ENCODE measurements at regions not wholly inside any gene's neighbourhood (a gene's known extent, or its start where the extent isn't known, plus 50 kb on each side); places are given as distances from the start of the nearest gene placed in this dataset.

DNA sequence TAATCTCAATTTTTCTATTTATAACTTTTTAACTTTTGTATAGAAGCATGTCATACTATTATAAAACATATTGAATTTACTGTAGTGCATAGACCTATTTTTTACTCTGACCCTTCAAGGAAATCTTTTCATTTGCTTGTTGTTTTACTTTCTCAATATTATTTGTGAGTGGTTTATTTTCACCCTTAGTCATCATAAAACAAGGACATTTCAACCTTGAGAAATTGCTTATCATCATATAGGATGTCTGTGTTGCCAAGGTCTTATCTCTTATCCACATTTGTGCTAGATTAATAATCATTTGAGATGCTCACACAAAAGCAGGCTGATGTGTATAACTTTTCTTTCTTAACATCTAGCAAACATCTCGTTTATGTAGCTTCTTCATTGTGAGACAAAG, 408.6 kb upstream of the PABPC4L start:
- TF ChIP-seq, protein P1, sequence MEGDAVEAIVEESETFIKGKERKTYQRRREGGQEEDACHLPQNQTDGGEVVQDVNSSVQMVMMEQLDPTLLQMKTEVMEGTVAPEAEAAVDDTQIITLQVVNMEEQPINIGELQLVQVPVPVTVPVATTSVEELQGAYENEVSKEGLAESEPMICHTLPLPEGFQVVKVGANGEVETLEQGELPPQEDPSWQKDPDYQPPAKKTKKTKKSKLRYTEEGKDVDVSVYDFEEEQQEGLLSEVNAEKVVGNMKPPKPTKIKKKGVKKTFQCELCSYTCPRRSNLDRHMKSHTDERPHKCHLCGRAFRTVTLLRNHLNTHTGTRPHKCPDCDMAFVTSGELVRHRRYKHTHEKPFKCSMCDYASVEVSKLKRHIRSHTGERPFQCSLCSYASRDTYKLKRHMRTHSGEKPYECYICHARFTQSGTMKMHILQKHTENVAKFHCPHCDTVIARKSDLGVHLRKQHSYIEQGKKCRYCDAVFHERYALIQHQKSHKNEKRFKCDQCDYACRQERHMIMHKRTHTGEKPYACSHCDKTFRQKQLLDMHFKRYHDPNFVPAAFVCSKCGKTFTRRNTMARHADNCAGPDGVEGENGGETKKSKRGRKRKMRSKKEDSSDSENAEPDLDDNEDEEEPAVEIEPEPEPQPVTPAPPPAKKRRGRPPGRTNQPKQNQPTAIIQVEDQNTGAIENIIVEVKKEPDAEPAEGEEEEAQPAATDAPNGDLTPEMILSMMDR (IDR thresholded peaks at IDR 0.05), result no peak
- TF ChIP-seq POLR2A (IDR thresholded peaks at IDR 0.05), result no peak
- TF ChIP-seq POLR2AphosphoS5 (IDR thresholded peaks at IDR 0.05), result no peak

Measured in upper lobe of left lung (tissue), 4 donors.